Right renal pelvis (tissue), 4 donors: ENCODE measurements at regions not wholly inside any gene's neighbourhood (a gene's known extent, or its start where the extent isn't known, plus 50 kb on each side); places are given as distances from the start of the nearest gene placed in this dataset.
A peak's percentile ranks its signal among the peaks of the same experiment; 100 is the strongest.

ENCODE experiments used
- DNase-seq, 4 donors: peaks; one replicate each; pipeline ENCODE4 v3.0.0-alpha.2; 2013; ENCODE audit warnings: low read depth in 4 of 4, low spot score in 3 of 4, missing footprints in 1 of 4

DNA sequence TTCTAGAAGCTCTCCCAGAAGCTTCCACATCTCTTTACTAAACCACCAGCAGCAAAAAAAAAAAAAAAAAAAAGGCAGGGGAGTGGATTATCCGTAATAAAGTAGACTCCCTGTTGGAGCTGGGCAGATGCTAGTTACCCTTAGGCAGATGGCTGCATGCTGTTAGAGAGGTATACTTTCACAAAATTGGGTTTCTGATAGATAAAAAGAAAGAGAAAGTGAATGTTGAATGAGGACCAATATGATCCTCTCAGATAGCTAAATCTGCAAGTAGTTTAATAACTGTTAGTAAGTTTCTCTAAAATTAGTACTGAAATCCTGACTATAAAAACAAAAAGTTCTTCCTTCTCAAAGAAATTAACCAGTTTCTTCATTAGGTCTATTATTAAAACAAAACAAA, 195.4 kb downstream of the ANAPC10 start:
- no peak for DNase-seq

DNA sequence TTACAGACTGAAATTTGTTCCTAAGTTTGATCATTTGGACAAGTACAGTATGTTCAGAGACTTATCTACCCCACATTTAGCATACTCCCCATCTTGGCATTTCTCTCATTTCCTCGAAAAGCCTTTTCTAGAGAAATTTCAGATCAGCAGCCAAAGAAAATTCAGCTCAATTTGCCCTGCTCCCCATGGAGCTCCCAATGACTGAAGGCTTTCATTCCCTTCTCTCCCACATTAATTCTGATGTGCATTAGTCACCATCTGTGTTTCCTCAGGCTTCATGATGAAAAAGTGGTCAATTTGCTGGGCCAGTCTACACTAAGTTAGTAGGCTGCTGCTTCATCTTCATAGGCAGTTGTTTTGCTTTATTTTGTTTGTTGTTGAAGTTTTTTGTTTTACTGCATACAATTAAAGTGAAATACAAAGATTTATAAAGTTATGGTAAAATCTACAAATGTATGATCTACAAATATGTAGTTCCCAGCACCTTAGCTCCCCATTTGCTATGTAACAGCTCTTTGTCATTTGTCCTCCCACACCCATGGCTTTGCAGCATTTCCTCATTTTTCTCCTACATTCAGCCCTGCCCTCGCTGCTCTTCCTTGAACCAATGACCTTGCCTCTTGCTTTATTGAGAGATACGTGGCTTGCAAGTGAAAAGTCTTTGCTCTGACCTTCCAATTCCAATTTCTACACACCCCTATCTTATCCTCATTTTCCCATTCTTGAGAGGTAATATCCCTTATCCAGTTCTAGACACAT, 193.9 kb downstream of the ANAPC10 start:
- DNase-seq = no peak

DNA sequence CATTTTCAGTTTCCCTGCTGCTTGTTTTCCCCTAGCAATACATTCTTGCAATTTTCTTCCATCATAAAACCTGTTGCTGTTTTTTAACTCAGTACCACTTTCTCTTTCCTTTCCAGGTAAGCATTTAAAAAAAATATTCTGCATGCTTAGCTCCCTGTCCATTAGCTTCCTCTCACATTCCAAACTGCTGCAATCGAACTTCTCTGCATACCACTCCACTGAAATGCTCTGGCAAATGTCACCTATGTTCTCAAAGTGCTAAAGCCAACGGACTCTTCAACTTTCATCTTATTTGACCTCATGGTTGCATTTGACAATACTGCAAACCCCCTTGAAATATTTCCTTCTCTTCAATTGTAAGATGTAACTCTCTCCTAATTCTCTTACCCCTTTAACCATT, 192.7 kb downstream of the ANAPC10 start:
- no peak for DNase-seq

DNA sequence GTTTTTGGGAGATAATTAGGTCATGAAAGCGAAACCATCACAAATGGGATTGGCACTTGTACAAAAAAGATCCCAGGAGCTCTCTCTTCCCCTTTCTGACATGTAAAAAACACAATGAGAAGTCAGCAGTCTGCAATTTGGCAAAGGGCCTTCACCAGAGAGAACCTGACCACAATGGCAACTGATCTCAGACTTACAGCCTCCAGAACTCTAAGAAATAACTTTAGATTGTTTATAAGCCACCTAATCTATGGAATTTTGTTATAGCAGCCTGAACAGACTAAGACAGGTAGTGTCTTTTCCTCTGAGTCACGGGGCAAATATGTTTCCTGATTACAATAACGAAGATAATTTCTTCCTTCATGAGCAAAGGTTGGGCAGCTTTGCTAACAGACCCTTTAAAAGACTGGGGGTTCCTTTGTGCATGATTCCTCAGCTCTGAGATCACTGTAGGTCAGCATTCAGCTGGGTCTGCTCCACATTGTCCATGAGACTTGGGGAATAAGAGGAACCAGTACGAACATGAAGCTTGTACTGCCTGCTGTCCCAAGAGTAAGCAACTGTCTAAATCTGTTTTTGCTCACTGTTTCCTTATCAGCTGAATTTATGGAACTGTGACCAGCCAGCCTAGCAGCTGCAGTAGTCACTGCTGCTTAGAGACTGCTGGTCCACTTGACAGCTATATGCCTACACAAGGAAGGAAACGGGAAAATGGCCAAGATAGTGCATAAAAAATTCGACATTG, 191.6 kb downstream of the ANAPC10 start:
- DNase-seq = peak in 1 of 4 donors; percentile 1

DNA sequence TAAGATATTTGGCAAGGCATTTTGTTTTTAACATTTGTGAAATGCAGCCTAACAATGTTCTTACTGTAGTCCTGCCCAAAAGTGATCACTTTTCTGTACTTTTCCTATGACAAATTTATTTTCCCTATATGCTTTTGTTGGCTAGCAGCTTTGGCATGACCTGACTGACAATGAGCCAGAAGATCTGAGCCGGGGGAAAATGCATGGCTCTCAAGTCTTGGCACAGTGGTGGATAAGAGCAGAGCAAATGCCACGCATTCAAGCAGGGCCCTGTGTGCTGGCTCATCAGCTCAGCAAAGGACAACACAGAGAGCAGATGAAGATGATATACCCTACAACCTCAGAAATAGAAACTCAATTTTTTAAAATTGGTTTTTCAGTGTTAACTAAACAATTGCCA, 187.3 kb downstream of the ANAPC10 start:
- DNase-seq = no peak
